ENCODE measurements at regions not wholly inside any gene's neighbourhood (a gene's known extent, or its start where the extent isn't known, plus 50 kb on each side); places are given as distances from the start of the nearest gene placed in this dataset.

- TF ChIP-seq POLR2AphosphoS5 (IDR thresholded peaks at IDR 0.05) (no peak), CTCF (IDR thresholded peaks at IDR 0.05) (no peak), POLR2A (IDR thresholded peaks at IDR 0.05) (no peak), EP300 (IDR thresholded peaks at IDR 0.05) (no peak)
Observed at GRCh38 chr9:99354104-99354503, 132.0 kb downstream of the SEC61B start.
